Duodenal mucosa (tissue), 2 donors: ENCODE measurements at regions not wholly inside any gene's neighbourhood (a gene's known extent, or its start where the extent isn't known, plus 50 kb on each side); places are given as distances from the start of the nearest gene placed in this dataset.
"Not testable (repeated sequence)": the region's sequence is repeated elsewhere in the genome, so short reads cannot be mapped to it uniquely, and the experiment has no call there.

Experiments
- H3K27ac ChIP-seq: one replicate; pipeline ENCODE4 v1.7.0; 2013; ENCODE audit warnings: low read depth, low read length
- H3K27me3 ChIP-seq, 2 donors: one replicate each; pipeline ENCODE4 v1.7.0; 2013; ENCODE audit warnings: low read length in 2 of 2, control low read depth in 1 of 2; ENCODE audit not compliant: insufficient read depth in 2 of 2, control insufficient read depth in 1 of 2
- H3K36me3 ChIP-seq, 2 donors: one replicate each; pipeline ENCODE4 v1.7.0; 2013; ENCODE audit warnings: low read length in 2 of 2, control low read depth in 1 of 2; ENCODE audit not compliant: insufficient read depth in 2 of 2, control insufficient read depth in 1 of 2
- H3K4me1 ChIP-seq, 2 donors: one replicate each; pipeline ENCODE4 v1.7.0; 2013; ENCODE audit warnings: low read length in 2 of 2, control low read depth in 1 of 2; ENCODE audit not compliant: insufficient read depth in 2 of 2, control insufficient read depth in 1 of 2
- H3K4me3 ChIP-seq, 2 donors: one replicate each; pipeline ENCODE4 v1.7.0; 2013; ENCODE audit warnings: low read length in 2 of 2, low read depth in 1 of 2
- H3K9ac ChIP-seq, 2 donors: one replicate each; pipeline ENCODE4 v1.7.0; 2013; ENCODE audit warnings: low read length in 2 of 2, low read depth in 1 of 2
- H3K9me3 ChIP-seq, 2 donors: one replicate each; pipeline ENCODE4 v1.7.0; 2013; ENCODE audit warnings: low read length in 2 of 2, control low read depth in 1 of 2; ENCODE audit not compliant: control insufficient read depth in 1 of 2

DNA sequence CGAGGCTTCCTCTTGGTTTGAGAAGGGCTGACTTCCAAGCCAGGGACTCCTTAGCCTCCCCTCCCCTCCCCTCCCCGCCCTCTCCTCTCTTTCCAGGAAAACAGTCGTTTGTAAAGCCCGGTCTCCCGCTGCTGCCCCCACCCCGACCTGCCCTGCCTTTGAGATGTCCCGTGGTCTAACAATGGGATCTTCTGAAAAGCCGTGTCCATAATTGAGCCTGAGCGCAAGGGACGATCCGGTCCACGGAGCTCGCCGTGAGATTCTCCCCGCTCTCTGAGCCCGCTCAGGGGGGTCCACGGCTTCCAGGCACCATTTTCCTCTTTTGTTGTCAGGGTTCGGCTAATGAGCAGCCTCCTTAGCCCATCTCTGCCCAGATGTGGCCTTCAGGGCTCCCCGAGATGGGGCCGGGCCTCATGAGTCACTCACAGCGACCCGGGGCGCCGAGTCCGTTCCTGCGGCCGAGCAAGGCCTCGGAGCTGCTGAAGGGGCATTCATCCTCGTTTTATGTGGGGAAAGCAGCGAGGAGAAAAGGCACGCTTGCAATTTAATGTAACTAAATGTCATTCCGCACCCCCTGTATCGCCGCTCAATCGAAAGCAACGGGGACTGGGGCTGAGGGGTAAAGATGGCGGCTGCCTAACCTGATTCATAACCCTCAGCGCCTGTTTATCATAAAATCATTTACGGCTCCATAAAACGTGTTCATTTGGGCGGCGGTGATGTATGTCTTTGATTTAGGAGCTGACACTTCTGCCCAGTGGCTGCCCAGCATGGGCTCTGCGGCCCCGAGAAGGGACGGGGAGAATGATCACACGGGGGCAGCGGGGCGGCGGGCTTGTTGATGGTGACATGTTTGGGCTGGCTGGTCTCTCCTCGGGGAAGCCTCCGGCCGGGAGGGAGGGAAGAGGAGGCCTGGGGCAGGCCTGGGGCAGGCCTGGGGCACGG lies 232.6 kb upstream of the C1orf174 start:
- peaks cover 5 to 8% of the 10 kb centered on the region in 2 donors for H3K9me3 ChIP-seq
- no peaks in the 10 kb centered on the region for H3K36me3 ChIP-seq
- no peak overlapping the region for H3K9ac ChIP-seq
- no peaks in the 10 kb centered on the region for H3K4me1 ChIP-seq
- no peak overlapping the region for H3K4me3 ChIP-seq
- H3K27ac ChIP-seq = no peak overlapping the region
- H3K27me3 ChIP-seq = no peaks in the 10 kb centered on the region

DNA sequence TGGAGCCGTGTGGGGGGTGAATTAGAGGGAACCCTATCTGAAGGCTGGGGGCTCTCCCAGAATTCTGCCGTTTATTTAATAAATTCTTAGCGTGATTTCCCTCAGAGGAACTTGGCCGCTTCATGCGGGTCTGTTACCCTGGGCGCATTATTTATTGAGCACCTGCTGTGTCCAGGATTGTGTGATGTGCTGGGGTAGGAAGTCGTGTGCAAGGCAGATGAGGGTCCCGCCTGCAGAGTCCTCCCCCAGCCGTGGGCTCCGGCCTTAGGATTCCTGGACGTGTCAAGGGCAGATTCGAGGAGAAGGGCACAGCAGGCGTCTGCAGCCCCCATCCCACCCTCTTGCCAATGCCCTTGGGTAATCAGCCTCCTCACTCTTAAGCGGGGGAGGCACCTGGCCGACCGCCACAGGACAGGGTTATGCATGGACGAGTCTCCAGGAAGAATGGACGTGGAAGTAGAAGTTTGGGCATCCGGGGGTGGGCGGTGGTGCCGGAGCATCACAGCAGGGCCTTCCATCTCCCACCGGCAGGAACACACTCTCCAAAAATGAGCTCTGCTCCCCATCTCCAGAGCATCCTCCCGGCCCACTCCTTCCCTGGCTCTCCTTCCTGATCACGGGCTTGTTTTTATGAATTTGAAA lies 233.3 kb upstream of the C1orf174 start:
- no peak overlapping the region for H3K4me3 ChIP-seq
- H3K27me3 ChIP-seq = no peaks in the 10 kb centered on the region
- H3K9me3 ChIP-seq = peaks cover 5 to 8% of the 10 kb centered on the region in 2 donors
- H3K27ac ChIP-seq = no peak overlapping the region
- H3K36me3 ChIP-seq = no peaks in the 10 kb centered on the region
- H3K4me1 ChIP-seq = no peaks in the 10 kb centered on the region
- H3K9ac ChIP-seq = no peak overlapping the region

DNA sequence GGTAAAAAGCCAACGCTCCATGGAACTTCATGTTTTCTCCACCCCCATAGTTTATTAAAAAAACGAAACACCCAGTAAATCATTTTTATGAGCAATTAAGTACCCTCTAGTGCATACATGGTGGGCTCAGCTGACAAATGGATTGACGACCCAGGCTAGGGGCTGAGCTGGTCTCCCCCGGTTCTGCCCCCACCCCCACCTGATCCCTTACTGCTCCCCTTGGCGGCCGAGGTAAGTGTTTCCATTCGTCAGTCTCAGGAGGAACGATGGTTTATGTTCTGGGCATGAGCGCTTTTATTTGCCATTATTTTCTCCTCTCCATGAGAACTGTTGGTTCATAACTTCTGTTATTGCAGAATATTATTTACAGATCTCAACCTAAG lies 233.9 kb upstream of the C1orf174 start:
- Histone ChIP-seq H3K9me3 (peaks cover 5 to 8% of the 10 kb centered on the region in 2 donors), H3K27ac (no peak overlapping the region), H3K4me1 (no peaks in the 10 kb centered on the region), H3K4me3 (no peak overlapping the region), H3K36me3 (no peaks in the 10 kb centered on the region), H3K9ac (no peak overlapping the region), H3K27me3 (peaks cover 0 to 4% of the 10 kb centered on the region in 2 donors)

DNA sequence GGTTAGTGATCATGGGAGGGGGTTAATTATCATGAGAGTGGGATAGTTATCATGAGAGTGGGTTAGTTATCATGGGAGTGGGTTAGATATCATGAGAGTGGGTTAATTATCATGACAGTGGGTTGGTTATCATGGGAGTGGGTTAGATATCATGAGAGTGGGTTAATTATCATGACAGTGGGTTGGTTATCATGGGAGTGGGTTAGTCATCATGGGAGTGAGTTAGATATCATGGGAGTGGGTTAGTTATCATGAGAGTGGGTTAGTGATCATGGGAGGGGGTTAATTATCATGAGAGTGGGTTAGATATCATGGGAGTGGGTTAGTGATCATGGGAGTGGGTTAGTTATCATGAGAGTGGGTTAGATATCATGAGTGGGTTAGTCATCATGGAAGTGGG lies 235.8 kb upstream of the C1orf174 start:
- not testable (repeated sequence) for H3K27me3 ChIP-seq, H3K4me1 ChIP-seq, H3K9me3 ChIP-seq, H3K9ac ChIP-seq, H3K36me3 ChIP-seq, H3K4me3 ChIP-seq, H3K27ac ChIP-seq

DNA sequence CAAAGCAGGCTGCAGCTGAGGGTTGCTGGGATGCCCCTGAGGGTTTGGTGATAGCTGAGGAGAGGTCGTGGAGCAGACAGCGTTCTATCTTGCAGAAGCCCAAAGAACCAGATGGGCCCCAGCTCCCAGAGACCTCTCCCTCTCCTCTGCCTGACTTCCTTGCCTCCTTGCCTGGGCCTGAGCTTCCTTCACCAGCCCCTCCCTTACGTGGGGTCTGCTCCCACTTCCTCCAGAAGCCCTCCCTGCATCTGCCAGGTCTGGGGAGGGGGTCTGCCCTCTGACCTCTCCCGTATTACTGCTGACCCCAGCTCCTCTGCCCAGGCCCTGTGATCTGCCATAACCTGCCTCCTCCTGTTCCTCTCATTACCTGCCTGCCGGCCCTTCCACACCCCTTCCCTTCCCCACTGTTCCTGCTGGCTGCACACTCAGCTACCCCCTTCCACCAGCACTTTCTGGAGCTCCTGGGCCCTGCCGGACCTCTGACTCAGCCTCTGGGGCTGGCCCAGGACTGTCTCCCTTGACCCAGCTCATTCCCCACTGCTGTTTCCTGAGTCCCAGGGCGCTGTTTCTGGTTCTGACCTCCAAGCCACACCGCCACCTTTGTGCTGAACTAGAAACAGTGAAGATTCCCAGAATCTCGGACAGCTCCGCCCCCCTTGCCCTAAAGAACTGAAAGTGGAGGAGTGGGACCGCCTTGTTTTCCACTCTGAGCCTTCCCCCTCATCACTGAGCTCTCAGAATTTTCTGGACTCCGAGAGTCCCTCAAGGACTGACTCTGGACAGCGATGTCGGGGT lies 237.7 kb upstream of the C1orf174 start:
- H3K4me3 ChIP-seq = no peak overlapping the region
- peaks cover 0 to 4% of the 10 kb centered on the region in 2 donors for H3K27me3 ChIP-seq
- H3K9me3 ChIP-seq = peaks cover 5 to 8% of the 10 kb centered on the region in 2 donors
- H3K4me1 ChIP-seq = no peaks in the 10 kb centered on the region
- H3K36me3 ChIP-seq = no peaks in the 10 kb centered on the region
- H3K9ac ChIP-seq = no peak overlapping the region
- H3K27ac ChIP-seq = no peak overlapping the region

DNA sequence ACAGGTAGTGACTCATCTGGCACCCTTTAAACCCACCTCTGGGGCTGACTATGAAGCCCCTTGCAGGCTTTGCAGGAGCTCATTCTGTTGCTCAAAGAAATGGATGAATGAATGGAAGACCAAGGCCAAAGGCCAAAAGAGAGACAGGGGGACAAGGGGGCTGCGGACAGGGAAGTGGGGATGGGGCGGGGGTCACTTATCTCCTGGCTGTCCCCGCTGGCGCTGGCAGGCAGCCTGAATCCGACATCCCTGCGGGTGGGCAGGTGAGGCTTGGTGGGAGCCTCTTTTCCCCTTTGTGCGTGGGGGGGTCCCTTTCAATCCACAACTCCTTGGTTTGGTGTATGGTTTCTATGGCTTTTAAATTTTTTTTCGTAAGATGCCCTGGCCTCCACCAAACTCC lies 239.6 kb upstream of the C1orf174 start:
- Histone ChIP-seq H3K36me3 (no peaks in the 10 kb centered on the region), H3K27ac (no peak overlapping the region), H3K27me3 (peaks cover 0 to 4% of the 10 kb centered on the region in 2 donors), H3K9me3 (peaks cover 5 to 8% of the 10 kb centered on the region in 2 donors), H3K4me3 (no peak overlapping the region), H3K9ac (no peak overlapping the region), H3K4me1 (no peaks in the 10 kb centered on the region)

DNA sequence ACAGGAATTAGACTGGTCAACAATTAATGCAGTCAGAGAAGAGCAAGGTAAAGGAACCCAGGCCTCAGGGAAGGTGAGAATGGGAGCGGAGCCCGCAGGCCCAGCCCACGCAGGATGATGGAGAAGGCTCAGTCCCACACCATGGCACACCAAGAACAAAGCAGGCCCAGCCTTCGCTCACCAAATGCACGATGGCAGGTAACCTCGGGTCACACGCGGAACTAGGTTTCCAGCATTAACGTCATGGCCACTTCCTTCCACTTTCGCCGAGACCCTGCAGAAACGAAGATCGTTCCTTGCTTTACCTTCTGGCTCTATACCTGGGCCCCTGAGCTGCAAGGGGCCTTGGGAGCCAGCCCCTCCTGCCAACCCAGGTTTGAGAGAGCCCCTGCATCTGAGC lies 240.2 kb upstream of the C1orf174 start:
- H3K9ac ChIP-seq = no peak overlapping the region
- no peaks in the 10 kb centered on the region for H3K4me1 ChIP-seq
- no peak overlapping the region for H3K27ac ChIP-seq
- H3K9me3 ChIP-seq = peaks cover 5 to 8% of the 10 kb centered on the region in 2 donors
- peaks cover 0 to 4% of the 10 kb centered on the region in 2 donors for H3K27me3 ChIP-seq
- H3K4me3 ChIP-seq = no peak overlapping the region
- H3K36me3 ChIP-seq = no peaks in the 10 kb centered on the region

DNA sequence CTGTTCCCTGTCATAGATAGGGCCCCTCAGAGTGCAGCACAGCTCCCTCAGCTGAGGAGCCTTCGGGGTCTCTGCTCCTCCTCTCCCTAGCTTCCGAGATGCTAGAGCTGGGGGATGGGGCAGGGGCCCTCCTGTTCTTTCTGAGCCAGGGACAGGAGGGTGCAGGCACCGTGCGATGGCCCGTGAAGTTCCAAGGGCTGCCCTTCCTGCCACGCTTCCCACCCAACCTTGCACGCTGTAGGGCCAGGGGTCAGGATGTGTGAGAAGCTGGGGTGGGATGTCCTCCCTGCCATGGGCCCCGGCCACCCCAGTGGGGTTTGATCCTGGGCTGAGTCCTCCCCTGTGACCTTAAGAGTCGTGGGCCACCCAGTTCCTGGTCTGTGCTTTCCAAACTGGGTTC lies 240.7 kb upstream of the C1orf174 start:
- Histone ChIP-seq H3K9me3 (peaks cover 5 to 8% of the 10 kb centered on the region in 2 donors), H3K27ac (no peak overlapping the region), H3K4me1 (no peaks in the 10 kb centered on the region), H3K27me3 (peaks cover 0 to 4% of the 10 kb centered on the region in 2 donors), H3K4me3 (no peak overlapping the region), H3K36me3 (no peaks in the 10 kb centered on the region), H3K9ac (no peak overlapping the region)

DNA sequence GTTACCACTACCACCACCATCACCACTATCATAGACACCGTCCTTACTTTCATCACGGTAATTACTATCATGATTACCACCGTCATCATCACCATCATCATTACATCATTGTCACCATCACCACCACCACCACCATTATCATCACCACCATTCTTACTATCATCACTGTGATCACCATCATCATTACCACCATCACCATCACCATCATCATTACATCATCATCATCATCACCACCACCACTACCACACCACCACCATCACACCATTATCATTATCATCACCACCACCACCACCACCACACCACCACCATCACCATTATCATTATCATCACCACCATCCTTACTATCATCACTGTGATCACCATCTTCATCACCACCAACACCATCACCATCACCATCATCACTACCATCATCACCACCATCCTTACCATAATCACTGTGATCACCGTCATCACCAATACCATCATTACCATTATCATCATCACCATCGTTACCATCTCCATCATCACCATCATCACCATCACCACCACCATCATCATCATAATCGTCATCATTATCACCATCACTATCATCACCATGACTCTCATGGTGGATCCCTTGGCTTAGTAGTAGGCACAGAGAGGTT lies 244.4 kb upstream of the C1orf174 start:
- no peak overlapping the region for H3K9ac ChIP-seq
- H3K27me3 ChIP-seq = no peaks in the 10 kb centered on the region
- no peak overlapping the region for H3K4me3 ChIP-seq
- H3K4me1 ChIP-seq = no peaks in the 10 kb centered on the region
- no peaks in the 10 kb centered on the region for H3K9me3 ChIP-seq
- H3K36me3 ChIP-seq = no peaks in the 10 kb centered on the region
- H3K27ac ChIP-seq = no peak overlapping the region
